SK-N-SH treated with all-trans-retinoic acid at 6 μM for 48 hours (cell line): ENCODE measurements at regions not wholly inside any gene's neighbourhood (a gene's known extent, or its start where the extent isn't known, plus 50 kb on each side); places are given as distances from the start of the nearest gene placed in this dataset.
"Not testable (repeated sequence)": the region's sequence is repeated elsewhere in the genome, so short reads cannot be mapped to it uniquely, and the experiment has no call there.

Source experiments
- BACH2 ChIP-seq: fragments of 250-450 bp; sonication (Bioruptor Pico); IDR thresholded peaks from 2 replicates; pipeline ENCODE4 v1.9.0; 2021; ENCODE audit warnings: mild to moderate bottlenecking, borderline replicate concordance
- ISL1 ChIP-seq: fragments of 250-450 bp; sonication (Bioruptor Pico); IDR thresholded peaks from 2 replicates; pipeline ENCODE4 v2.1.2; 2022; ENCODE audit warnings: mild to moderate bottlenecking, moderate library complexity
- POU6F1 ChIP-seq: fragments of 250-450 bp; sonication (Bioruptor Pico); IDR thresholded peaks from 2 replicates; pipeline ENCODE4 v1.8.0; 2021; ENCODE audit warnings: low read depth, mild to moderate bottlenecking, moderate library complexity, borderline replicate concordance
- RARB ChIP-seq: fragments of 250-450 bp; sonication (Bioruptor Pico); IDR thresholded peaks from 2 replicates; pipeline ENCODE4 v1.8.0; 2021; ENCODE audit warnings: mild to moderate bottlenecking, moderate library complexity
- TCF4 ChIP-seq: fragments of 250-450 bp; sonication (Bioruptor Pico); IDR thresholded peaks from 2 replicates; pipeline ENCODE4 v1.8.0; 2021; ENCODE audit warnings: mild to moderate bottlenecking, moderate library complexity, borderline replicate concordance
- TOX ChIP-seq: fragments of 250-450 bp; sonication (Bioruptor Pico); IDR thresholded peaks from 2 replicates; pipeline ENCODE4 v1.8.0; 2021; ENCODE audit warnings: mild to moderate bottlenecking, moderate library complexity, borderline replicate concordance
- TSHZ2 ChIP-seq: fragments of 250-450 bp; sonication (Bioruptor Pico); IDR thresholded peaks from 2 replicates; pipeline ENCODE4 v1.5.0; 2020; ENCODE audit warnings: mild to moderate bottlenecking, moderate library complexity
- ZC3H10 ChIP-seq: fragments of 250-450 bp; sonication (Bioruptor Pico); IDR thresholded peaks from 2 replicates; pipeline ENCODE4 v1.5.1; 2021; ENCODE audit warnings: mild to moderate bottlenecking, moderate library complexity
- ZFP3 ChIP-seq: fragments of 250-450 bp; sonication (Bioruptor Pico); IDR thresholded peaks from 2 replicates; pipeline ENCODE4 v1.5.0; 2020; ENCODE audit warnings: mild to moderate bottlenecking, moderate library complexity
- TF ChIP-seq, protein P1 (sequence below): fragments of 250-450 bp; sonication (Bioruptor Pico); IDR thresholded peaks from 2 replicates; pipeline ENCODE4 v1.8.0; 2020; ENCODE audit warnings: mild to moderate bottlenecking, moderate library complexity, borderline replicate concordance
- TF ChIP-seq, protein P2 (sequence below): fragments of 250-450 bp; sonication (Bioruptor Pico); IDR thresholded peaks from 2 replicates; pipeline ENCODE4 v1.5.1; 2020; ENCODE audit warnings: low read depth, mild to moderate bottlenecking, moderate library complexity

DNA sequence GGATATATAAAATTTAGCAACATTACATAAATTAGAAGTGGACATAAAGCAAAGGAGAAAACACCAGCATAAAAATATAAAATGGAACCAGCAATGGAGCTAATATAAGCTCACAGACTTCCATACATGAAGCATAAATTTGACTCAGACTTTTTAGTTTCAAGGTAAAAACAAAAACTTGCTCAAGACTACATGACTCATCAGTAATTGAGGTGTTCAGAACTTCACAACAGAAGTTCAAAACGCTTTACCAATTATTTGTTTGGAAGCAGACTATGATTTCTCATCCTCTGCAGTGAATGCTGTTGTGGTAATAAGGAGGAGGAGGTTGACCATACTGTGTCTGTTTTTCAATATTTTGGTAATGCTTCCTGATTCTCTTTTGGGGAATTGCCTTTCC lies 192.0 kb upstream of the MEIS1 start:
- TF ChIP-seq TSHZ2 (CRISPR knock-in tag); ZFP3 (CRISPR knock-in tag); RARB; POU6F1 (CRISPR knock-in tag); TOX (CRISPR knock-in tag); TCF4 (CRISPR knock-in tag); ISL1 (CRISPR knock-in tag); BACH2 (CRISPR knock-in tag); ZC3H10 (CRISPR knock-in tag): not testable (repeated sequence)
- TF ChIP-seq, protein P1, sequence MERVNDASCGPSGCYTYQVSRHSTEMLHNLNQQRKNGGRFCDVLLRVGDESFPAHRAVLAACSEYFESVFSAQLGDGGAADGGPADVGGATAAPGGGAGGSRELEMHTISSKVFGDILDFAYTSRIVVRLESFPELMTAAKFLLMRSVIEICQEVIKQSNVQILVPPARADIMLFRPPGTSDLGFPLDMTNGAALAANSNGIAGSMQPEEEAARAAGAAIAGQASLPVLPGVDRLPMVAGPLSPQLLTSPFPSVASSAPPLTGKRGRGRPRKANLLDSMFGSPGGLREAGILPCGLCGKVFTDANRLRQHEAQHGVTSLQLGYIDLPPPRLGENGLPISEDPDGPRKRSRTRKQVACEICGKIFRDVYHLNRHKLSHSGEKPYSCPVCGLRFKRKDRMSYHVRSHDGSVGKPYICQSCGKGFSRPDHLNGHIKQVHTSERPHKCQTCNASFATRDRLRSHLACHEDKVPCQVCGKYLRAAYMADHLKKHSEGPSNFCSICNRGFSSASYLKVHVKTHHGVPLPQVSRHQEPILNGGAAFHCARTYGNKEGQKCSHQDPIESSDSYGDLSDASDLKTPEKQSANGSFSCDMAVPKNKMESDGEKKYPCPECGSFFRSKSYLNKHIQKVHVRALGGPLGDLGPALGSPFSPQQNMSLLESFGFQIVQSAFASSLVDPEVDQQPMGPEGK (CRISPR knock-in tag) = not testable (repeated sequence)
- TF ChIP-seq, protein P2, sequence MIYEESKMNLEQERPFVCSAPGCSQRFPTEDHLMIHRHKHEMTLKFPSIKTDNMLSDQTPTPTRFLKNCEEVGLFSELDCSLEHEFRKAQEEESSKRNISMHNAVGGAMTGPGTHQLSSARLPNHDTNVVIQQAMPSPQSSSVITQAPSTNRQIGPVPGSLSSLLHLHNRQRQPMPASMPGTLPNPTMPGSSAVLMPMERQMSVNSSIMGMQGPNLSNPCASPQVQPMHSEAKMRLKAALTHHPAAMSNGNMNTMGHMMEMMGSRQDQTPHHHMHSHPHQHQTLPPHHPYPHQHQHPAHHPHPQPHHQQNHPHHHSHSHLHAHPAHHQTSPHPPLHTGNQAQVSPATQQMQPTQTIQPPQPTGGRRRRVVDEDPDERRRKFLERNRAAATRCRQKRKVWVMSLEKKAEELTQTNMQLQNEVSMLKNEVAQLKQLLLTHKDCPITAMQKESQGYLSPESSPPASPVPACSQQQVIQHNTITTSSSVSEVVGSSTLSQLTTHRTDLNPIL (CRISPR knock-in tag) = not testable (repeated sequence)
